DMS53 treated with DMSO at 0.1 percent for 48 hours (cell line): ENCODE measurements at regions not wholly inside any gene's neighbourhood (a gene's known extent, or its start where the extent isn't known, plus 50 kb on each side); places are given as distances from the start of the nearest gene placed in this dataset.

Source experiments
- DNase-seq: peaks from one replicate; lab custom pipeline; 2025; ENCODE audit not compliant: unreplicated experiment; lab: John Stamatoyannopoulos, UW

- no peak for DNase-seq
Observed at GRCh38 chr4:152236519-152237056, 299.3 kb downstream of the FBXW7 start.

- no peak for DNase-seq
Observed at GRCh38 chr4:152235718-152236117, 300.2 kb downstream of the FBXW7 start.

GRCh38 chr4:152234571-152234970 is 301.3 kb downstream of the FBXW7 start:
- no peak for DNase-seq

- DNase-seq, result no peak
Observed at GRCh38 chr4:152232271-152232670, 303.6 kb downstream of the FBXW7 start.

GRCh38 chr4:152229782-152230289 is 306.1 kb downstream of the FBXW7 start:
- DNase-seq, result no peak

- no peak for DNase-seq
Observed at GRCh38 chr4:152225680-152226079, 310.2 kb downstream of the FBXW7 start.

- no peak for DNase-seq
Observed at GRCh38 chr4:152224721-152225420, 311.0 kb downstream of the FBXW7 start.

- no peak for DNase-seq
Observed at GRCh38 chr4:152224223-152224622, 311.7 kb downstream of the FBXW7 start.

GRCh38 chr4:152223600-152223999 is 312.3 kb downstream of the FBXW7 start:
- DNase-seq, result no peak

- no peak for DNase-seq
Observed at GRCh38 chr4:152221816-152222516, 313.9 kb downstream of the FBXW7 start.

GRCh38 chr4:152220201-152220666 is 315.7 kb downstream of the FBXW7 start:
- DNase-seq, result no peak

- DNase-seq, result no peak
Observed at GRCh38 chr4:152218576-152218975, 317.3 kb downstream of the FBXW7 start.

- no peak for DNase-seq
Observed at GRCh38 chr4:152217896-152218295, 318.0 kb downstream of the FBXW7 start.

GRCh38 chr4:152211936-152212653 is 323.8 kb downstream of the FBXW7 start:
- DNase-seq, result no peak

GRCh38 chr4:152209772-152210493 is 326.0 kb downstream of the FBXW7 start:
- DNase-seq, result no peak

GRCh38 chr4:152207378-152207720 is 328.5 kb downstream of the FBXW7 start:
- DNase-seq, result no peak

- DNase-seq, result no peak
Observed at GRCh38 chr4:152206646-152207377, 329.1 kb downstream of the FBXW7 start.

- no peak for DNase-seq
Observed at GRCh38 chr4:152206185-152206584, 329.7 kb downstream of the FBXW7 start.

GRCh38 chr4:152202415-152202814 is 333.5 kb downstream of the FBXW7 start:
- DNase-seq, result no peak
